ENCODE measurements at regions not wholly inside any gene's neighbourhood (a gene's known extent, or its start where the extent isn't known, plus 50 kb on each side); places are given as distances from the start of the nearest gene placed in this dataset.

DNA sequence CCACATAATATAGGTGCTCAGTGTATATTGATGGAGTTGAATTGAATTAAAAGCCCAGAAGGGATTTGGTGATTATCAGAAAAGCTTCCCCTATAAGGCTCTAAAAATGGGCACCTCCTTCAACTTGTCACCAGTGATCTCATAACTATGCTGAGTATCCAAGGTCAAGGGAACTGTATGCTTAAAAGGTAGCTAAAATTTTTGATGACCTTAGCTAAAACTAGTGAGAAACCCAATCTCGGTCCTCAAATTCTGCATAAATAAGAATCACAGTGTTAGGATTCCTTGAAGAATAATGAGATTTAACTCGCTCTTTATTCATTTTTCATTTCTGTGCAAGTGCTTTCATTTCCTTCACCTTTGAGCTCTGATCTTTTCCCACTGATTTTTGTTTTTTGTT is 87.7 kb upstream of the AP1S2 start:
- no peaks in the 10 kb centered on the region for H3K9me3 ChIP-seq (replicated peaks in 1 of 3)
- no peak for DNase-seq
- intact Hi-C loops (cut with DNase I) = no loop called here
- no peak overlapping the region for H3K27ac ChIP-seq
- WGBS, 4 donors = 66 to 87% (median 80%) methylated on average over 2 of the region's 2 CpGs
- no peak overlapping the region for H3K4me3 ChIP-seq
- H3K36me3 ChIP-seq (replicated peaks in 1 of 2) = no peaks in the 10 kb centered on the region
- H3K27me3 ChIP-seq = peaks cover 19% of the 10 kb centered on the region
- no peaks in the 10 kb centered on the region for H3K4me1 ChIP-seq (replicated peaks in 1 of 2)
- no peak for TF ChIP-seq POLR2A (IDR thresholded peaks at IDR 0.05)
- TF ChIP-seq, protein P1, sequence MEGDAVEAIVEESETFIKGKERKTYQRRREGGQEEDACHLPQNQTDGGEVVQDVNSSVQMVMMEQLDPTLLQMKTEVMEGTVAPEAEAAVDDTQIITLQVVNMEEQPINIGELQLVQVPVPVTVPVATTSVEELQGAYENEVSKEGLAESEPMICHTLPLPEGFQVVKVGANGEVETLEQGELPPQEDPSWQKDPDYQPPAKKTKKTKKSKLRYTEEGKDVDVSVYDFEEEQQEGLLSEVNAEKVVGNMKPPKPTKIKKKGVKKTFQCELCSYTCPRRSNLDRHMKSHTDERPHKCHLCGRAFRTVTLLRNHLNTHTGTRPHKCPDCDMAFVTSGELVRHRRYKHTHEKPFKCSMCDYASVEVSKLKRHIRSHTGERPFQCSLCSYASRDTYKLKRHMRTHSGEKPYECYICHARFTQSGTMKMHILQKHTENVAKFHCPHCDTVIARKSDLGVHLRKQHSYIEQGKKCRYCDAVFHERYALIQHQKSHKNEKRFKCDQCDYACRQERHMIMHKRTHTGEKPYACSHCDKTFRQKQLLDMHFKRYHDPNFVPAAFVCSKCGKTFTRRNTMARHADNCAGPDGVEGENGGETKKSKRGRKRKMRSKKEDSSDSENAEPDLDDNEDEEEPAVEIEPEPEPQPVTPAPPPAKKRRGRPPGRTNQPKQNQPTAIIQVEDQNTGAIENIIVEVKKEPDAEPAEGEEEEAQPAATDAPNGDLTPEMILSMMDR (IDR thresholded peaks at IDR 0.05) = no peak

DNA sequence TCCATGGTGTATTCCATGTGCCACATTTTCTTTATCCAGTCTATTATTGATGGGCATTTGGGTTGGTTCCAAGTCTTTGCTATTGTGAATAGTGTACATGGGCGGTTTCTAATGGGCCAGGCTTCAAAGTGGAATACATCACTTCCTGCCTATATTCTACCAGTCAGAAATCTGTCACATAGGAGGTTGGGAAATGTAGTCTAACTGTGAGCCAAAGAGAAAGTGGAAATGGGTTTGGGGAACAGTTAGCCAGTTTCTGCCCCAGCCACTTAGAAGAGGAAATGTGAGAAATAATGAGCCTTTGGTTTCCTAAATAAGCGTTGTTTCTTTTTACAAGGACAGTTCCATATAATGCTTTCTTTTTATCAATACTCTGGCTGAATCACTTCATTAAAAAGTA is 85.1 kb upstream of the AP1S2 start:
- Histone ChIP-seq H3K9me3 (replicated peaks in 1 of 3) (no peaks in the 10 kb centered on the region), H3K4me1 (replicated peaks in 1 of 2) (no peaks in the 10 kb centered on the region), H3K27ac (no peak overlapping the region), H3K36me3 (replicated peaks in 1 of 2) (no peaks in the 10 kb centered on the region), H3K4me3 (no peak overlapping the region), H3K27me3 (peaks cover 19% of the 10 kb centered on the region)
- WGBS, 4 donors = 71 to 83% (median 76%) methylated on average over 1 to 2 of the region's 2 CpGs
- intact Hi-C loops (cut with DNase I) = no loop called here
- TF ChIP-seq POLR2A (IDR thresholded peaks at IDR 0.05) = no peak
- TF ChIP-seq, protein P1 (IDR thresholded peaks at IDR 0.05) = no peak
- DNase-seq = no peak

DNA sequence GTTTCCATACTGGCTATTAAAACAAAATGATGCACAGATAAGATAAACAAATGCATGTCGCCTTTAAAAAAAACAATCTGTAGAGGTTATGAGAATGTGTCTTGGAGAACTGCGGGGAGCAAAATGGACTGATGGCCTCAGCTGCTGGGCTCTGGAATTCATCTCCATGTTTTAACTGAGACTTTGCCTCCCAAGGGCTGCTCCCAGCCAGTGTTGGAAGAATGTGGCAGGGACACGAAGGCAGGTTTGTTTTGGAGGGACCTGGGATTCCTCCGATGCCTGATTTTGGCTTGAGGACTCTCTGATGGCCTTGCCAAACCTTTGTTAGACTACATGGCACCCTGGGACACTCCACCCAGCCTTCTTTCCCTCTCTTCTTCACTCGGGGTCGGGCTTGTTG is 83.5 kb upstream of the AP1S2 start:
- H3K36me3 ChIP-seq (replicated peaks in 1 of 2) = no peaks in the 10 kb centered on the region
- no peak for TF ChIP-seq POLR2A (IDR thresholded peaks at IDR 0.05)
- TF ChIP-seq, protein P1 (IDR thresholded peaks at IDR 0.05) = no peak
- 68 to 75% (median 72%) methylated on average over 6 of the region's 6 CpGs for WGBS, 4 donors
- H3K9me3 ChIP-seq (replicated peaks in 1 of 3) = no peaks in the 10 kb centered on the region
- H3K27me3 ChIP-seq = peaks cover 19% of the 10 kb centered on the region
- no peak for DNase-seq
- H3K4me1 ChIP-seq (replicated peaks in 1 of 2) = no peaks in the 10 kb centered on the region
- H3K27ac ChIP-seq = no peak overlapping the region
- H3K4me3 ChIP-seq = no peak overlapping the region
- intact Hi-C loops (cut with DNase I) = no loop called here

DNA sequence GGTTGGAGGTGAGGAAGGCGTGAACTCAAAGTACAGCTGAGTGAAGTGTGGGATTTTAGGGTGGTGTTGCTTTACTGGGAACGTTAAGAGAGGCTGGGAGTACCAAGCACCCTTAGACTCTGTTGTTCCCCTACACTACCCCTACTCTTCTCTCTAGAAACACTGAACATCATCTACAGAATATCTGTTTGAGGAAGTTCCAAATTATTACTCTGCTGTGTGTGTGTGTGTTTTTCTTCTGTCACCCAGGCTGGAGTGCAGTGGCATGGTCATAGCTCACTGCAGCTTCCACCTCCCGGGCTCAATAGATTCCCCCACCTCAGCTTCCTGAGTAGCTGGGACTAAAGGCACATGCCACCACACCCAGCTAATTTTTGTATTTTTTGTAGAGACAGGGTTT is 76.7 kb upstream of the AP1S2 start:
- no peak for DNase-seq
- Histone ChIP-seq H3K36me3 (replicated peaks in 1 of 2) (no peaks in the 10 kb centered on the region), H3K4me1 (replicated peaks in 1 of 2) (no peaks in the 10 kb centered on the region), H3K9me3 (replicated peaks in 1 of 3) (no peaks in the 10 kb centered on the region), H3K27me3 (peaks cover 16% of the 10 kb centered on the region), H3K4me3 (no peak overlapping the region), H3K27ac (no peak overlapping the region)
- WGBS, 4 donors = 50 to 64% (median 53%) methylated on average over 3 of the region's 3 CpGs
- intact Hi-C loops (cut with DNase I) = no loop called here
- no peak for TF ChIP-seq POLR2A (IDR thresholded peaks at IDR 0.05)
- TF ChIP-seq, protein P1 (IDR thresholded peaks at IDR 0.05) = no peak

Measured in adrenal gland (tissue), 9 donors.